Testis (tissue), 2 donors: ENCODE measurements at regions not wholly inside any gene's neighbourhood (a gene's known extent, or its start where the extent isn't known, plus 50 kb on each side); places are given as distances from the start of the nearest gene placed in this dataset.
"Not testable (repeated sequence)": the region's sequence is repeated elsewhere in the genome, so short reads cannot be mapped to it uniquely, and the experiment has no call there.

Experiments used
- DNase-seq: peaks from one replicate; pipeline ENCODE4 v3.0.0-alpha.2; 2019
- H3K27ac ChIP-seq, 2 donors: fragments of 200-600 bp; sonication (generic); one replicate each; pipeline ENCODE4 v1.5.1; 2019
- H3K27me3 ChIP-seq: fragments of 200-600 bp; sonication (generic); one replicate; pipeline ENCODE4 v1.5.1; 2019
- H3K36me3 ChIP-seq: fragments of 200-600 bp; sonication (generic); one replicate; pipeline ENCODE4 v1.5.1; 2017; ENCODE audit warnings: low read depth; ENCODE audit errors: missing control alignments
- H3K4me1 ChIP-seq: fragments of 200-600 bp; sonication (generic); one replicate; pipeline ENCODE4 v1.5.1; 2019
- H3K4me3 ChIP-seq, 2 donors: fragments of 200-600 bp; sonication (generic); one replicate each; pipeline ENCODE4 v1.5.1; 2017 to 2019
- H3K9me3 ChIP-seq: fragments of 200-600 bp; sonication (generic); one replicate; pipeline ENCODE4 v1.5.1; 2017
- POLR2A ChIP-seq: fragments of 450-650 bp; IDR thresholded peaks from one replicate; pipeline ENCODE4 v1.6.1; 2017; ENCODE audit warnings: antibody characterized with exemption, mild to moderate bottlenecking, moderate library complexity
- WGBS, 2 donors: methylation state at CpG; one replicate each; pipeline ENCODE4 v1.1.5; 2018; 5-methylcytosine and 5-hydroxymethylcytosine counted together
- intact Hi-C: fragments of 100-400 bp; cut with DNase I; formaldehyde crosslinking; loops from one replicate; pipeline ENCODE4 v1.15.1; 2023; ENCODE audit warnings: low total_unique reads
- TF ChIP-seq, protein P1 (sequence below), 3 experiments: fragments of 450-650 bp in 2 of 3; fragments of 200-600 bp in 1 of 3; sonication (generic) in 1 of 3; IDR thresholded peaks; one replicate each; pipeline ENCODE4 v1.5.1; 2016 to 2019; ENCODE audit warnings: antibody characterized with exemption in 3 of 3, mild to moderate bottlenecking in 2 of 3, moderate library complexity in 1 of 3

DNA sequence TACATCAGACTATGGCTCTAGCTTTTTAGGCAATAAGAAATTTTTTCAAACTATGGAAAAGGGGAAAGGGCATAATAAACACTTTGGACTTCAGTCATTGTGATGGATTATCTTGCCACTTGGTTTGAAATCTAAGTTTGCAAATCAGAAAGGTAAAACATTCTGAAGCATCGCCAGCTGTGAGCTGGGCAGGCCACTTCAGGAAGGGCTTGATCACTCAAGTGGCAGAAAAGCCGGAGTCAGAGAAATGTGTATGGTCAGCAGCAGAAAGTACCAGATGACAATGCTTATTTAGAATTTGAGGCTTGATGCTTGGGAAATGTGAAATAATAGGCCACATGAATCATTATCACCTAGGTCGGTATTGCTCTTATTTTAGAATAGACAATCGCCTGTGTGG lies 79.7 kb downstream of the ZNF648 start:
- Histone ChIP-seq H3K36me3 (no peaks in the 10 kb centered on the region), H3K4me1 (no peaks in the 10 kb centered on the region), H3K4me3 (no peak overlapping the region), H3K27ac (no peak overlapping the region), H3K27me3 (no peaks in the 10 kb centered on the region), H3K9me3 (no peaks in the 10 kb centered on the region)
- TF ChIP-seq, protein P1, sequence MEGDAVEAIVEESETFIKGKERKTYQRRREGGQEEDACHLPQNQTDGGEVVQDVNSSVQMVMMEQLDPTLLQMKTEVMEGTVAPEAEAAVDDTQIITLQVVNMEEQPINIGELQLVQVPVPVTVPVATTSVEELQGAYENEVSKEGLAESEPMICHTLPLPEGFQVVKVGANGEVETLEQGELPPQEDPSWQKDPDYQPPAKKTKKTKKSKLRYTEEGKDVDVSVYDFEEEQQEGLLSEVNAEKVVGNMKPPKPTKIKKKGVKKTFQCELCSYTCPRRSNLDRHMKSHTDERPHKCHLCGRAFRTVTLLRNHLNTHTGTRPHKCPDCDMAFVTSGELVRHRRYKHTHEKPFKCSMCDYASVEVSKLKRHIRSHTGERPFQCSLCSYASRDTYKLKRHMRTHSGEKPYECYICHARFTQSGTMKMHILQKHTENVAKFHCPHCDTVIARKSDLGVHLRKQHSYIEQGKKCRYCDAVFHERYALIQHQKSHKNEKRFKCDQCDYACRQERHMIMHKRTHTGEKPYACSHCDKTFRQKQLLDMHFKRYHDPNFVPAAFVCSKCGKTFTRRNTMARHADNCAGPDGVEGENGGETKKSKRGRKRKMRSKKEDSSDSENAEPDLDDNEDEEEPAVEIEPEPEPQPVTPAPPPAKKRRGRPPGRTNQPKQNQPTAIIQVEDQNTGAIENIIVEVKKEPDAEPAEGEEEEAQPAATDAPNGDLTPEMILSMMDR (IDR thresholded peaks at IDR 0.05): no peak
- no peak for TF ChIP-seq POLR2A
- DNase-seq: no peak
- intact Hi-C loops: no loop called here
- 91 to 97% methylated on average over 4 of the region's 4 CpGs for WGBS, 2 donors

DNA sequence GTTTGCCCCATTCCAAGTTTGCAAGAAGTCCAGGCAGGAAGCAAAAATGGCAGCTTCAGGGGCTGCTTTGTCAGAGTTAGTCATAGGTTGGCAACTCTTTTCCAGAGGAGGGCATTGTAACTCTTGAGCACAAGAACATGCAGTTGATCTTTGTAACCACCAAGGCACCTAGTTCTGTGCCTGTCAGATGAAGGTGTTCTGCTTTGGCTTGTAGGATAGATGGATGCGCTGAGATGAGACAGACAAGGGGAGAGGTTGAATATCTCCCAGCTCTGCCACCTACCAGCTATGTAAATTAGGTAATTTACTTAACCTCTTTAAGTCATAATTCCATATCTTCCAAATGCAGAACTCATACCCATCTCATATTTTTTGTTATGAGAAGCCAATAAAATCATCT lies 89.3 kb downstream of the ZNF648 start:
- Histone ChIP-seq H3K4me1 (no peaks in the 10 kb centered on the region), H3K27me3 (no peaks in the 10 kb centered on the region), H3K27ac (no peak overlapping the region), H3K36me3 (no peaks in the 10 kb centered on the region), H3K9me3 (no peaks in the 10 kb centered on the region), H3K4me3 (no peak overlapping the region)
- intact Hi-C loops: no loop called here
- no peak for DNase-seq
- WGBS, 2 donors: 94 to 100% methylated on average over 1 of the region's 1 CpG
- TF ChIP-seq POLR2A: no peak
- TF ChIP-seq, protein P1 (IDR thresholded peaks at IDR 0.05): no peak

DNA sequence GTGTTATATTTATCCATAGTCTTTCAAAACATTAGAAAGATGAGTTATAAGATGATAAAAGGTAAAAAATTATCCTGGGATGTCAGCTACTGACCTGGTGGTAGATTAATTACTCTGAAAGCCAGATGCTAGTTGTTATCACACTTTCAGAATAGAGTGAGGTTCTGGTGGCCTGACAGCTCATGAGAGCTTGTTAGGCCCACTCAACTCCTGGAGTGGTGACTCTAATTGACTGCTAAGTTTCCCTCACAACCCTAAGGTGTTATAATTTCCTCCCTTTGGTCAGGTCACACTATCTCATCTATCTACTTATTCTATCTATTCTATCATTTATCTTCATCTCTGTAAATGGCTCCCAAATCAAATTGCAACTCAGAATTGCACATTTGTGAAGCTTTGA lies 90.1 kb downstream of the ZNF648 start:
- no peaks in the 10 kb centered on the region for H3K27me3 ChIP-seq
- intact Hi-C loops: no loop called here
- H3K9me3 ChIP-seq: no peaks in the 10 kb centered on the region
- no peaks in the 10 kb centered on the region for H3K36me3 ChIP-seq
- TF ChIP-seq, protein P1 (IDR thresholded peaks at IDR 0.05): no peak
- no peak for TF ChIP-seq POLR2A
- H3K4me1 ChIP-seq: no peaks in the 10 kb centered on the region
- H3K27ac ChIP-seq: no peak overlapping the region
- no peak for DNase-seq
- H3K4me3 ChIP-seq: no peak overlapping the region

DNA sequence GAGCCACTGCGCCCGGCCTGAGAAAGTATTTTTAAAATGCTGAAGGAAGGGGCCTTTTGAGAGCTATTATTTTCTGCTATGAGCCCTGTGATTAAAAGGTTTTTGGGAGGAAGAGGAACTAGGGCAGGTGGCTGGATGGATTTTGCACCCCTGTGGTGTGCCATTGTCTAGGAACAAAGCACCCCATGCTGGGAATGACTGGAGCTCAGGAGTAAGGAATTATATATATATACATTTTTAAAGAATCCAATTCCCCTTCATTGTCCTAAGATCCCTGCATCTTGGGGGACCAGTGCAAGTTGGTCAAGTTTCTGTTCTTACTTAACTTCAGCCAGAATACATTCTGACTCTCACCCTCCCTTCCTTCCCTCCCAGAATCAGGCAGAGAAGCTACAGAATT lies 91.6 kb downstream of the ZNF648 start:
- WGBS, 2 donors: 74 to 75% methylated on average over 2 of the region's 2 CpGs

DNA sequence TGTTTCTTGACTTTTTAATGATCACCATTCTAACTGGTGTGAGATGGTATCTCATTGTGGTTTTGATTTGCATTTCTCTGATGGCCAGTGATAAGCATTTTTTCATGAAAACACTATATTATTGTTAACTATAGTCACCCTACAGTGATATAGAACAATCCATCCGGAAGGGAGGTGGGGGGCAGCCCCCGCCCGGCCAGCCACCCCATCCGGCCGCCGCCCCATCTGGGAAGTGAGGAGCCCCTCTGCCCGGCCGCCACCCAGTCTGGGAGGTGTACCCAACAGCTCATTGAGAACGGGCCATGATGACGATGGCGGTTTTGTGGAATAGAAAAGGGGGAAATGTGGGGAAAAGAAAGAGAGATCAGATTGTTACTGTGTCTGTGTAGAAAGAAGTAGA lies 106.8 kb downstream of the ZNF648 start:
- H3K4me3 ChIP-seq, intact Hi-C loops: not testable (repeated sequence)
- 90 to 93% methylated on average over 11 of the region's 11 CpGs for WGBS, 2 donors

More for the DNA sequence above, 91.6 kb downstream of the ZNF648 start:
- Histone ChIP-seq H3K9me3 (no peaks in the 10 kb centered on the region), H3K27ac (no peak overlapping the region), H3K36me3 (no peaks in the 10 kb centered on the region), H3K4me3 (no peak overlapping the region), H3K4me1 (no peaks in the 10 kb centered on the region), H3K27me3 (no peaks in the 10 kb centered on the region)
- no peak for DNase-seq
- TF ChIP-seq, protein P1 (IDR thresholded peaks at IDR 0.05): no peak
- no peak for TF ChIP-seq POLR2A
- intact Hi-C loops: no loop called here

DNA sequence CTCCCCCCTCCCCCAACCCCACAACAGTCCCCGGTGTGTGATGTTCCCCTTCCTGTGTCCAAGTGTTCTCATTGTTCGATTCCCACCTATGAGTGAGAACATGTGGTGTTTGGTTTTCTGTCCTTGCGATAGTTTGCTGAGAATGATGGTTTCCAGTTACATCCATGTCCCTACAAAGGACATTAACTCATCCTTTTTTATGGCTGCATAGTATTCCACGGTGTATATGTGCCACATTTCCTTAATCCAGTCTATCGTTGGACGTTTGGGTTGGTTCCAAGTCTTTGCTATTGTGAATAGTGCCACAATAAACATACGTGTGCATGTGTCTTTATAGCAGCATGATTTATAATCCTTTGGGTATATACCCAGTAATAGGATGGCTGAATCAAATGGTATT lies 107.3 kb downstream of the ZNF648 start:
- H3K36me3 ChIP-seq, H3K9me3 ChIP-seq, DNase-seq, H3K27ac ChIP-seq, intact Hi-C loops, H3K27me3 ChIP-seq, H3K4me1 ChIP-seq, H3K4me3 ChIP-seq: not testable (repeated sequence)
- WGBS, 2 donors: 91 to 92% methylated on average over 7 of the region's 7 CpGs

More for the DNA sequence above, 106.8 kb downstream of the ZNF648 start:
- H3K9me3 ChIP-seq, H3K36me3 ChIP-seq, H3K4me1 ChIP-seq, DNase-seq, H3K27ac ChIP-seq, H3K27me3 ChIP-seq: not testable (repeated sequence)
